NCI-H1417 (cell line): ENCODE measurements at regions not wholly inside any gene's neighbourhood (a gene's known extent, or its start where the extent isn't known, plus 50 kb on each side); places are given as distances from the start of the nearest gene placed in this dataset.
"Not testable (repeated sequence)": the region's sequence is repeated elsewhere in the genome, so short reads cannot be mapped to it uniquely, and the experiment has no call there.

Experiments
- DNase-seq, 3 experiments: peaks; one replicate each; lab custom pipeline; 2025; lab: John Stamatoyannopoulos, UW

- DNase-seq = not testable (repeated sequence)
These were observed 119.1 kb upstream of the HSF2 start for GRCh38 chr6:122280105-122281021.

DNA sequence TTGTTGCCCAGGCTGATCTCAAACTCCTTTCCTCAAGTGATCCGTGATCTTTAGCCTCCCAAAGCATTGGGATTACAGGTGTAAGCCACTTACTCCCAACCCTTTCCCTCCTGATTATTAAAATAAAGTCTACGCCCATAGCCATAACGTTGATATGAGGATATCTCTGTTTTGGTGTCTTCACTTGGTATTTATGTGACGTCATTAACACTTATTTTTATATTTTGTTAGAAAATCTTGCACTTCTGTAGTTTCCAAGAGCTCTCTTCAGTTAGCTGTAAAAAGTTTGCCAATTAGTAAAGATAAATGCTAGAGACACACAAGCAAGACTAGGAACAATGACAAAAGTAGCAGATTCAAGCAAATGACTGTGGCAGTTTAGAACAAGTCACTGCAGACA lies 115.6 kb upstream of the HSF2 start:
- no peak for DNase-seq

- no peak for DNase-seq
These were observed 114.6 kb upstream of the HSF2 start for GRCh38 chr6:122284848-122285247.

GRCh38 chr6:122285292-122285913 lies 114.0 kb upstream of the HSF2 start:
- DNase-seq = no peak

- no peak for DNase-seq
These were observed 112.9 kb upstream of the HSF2 start for GRCh38 chr6:122286512-122286911.

DNA sequence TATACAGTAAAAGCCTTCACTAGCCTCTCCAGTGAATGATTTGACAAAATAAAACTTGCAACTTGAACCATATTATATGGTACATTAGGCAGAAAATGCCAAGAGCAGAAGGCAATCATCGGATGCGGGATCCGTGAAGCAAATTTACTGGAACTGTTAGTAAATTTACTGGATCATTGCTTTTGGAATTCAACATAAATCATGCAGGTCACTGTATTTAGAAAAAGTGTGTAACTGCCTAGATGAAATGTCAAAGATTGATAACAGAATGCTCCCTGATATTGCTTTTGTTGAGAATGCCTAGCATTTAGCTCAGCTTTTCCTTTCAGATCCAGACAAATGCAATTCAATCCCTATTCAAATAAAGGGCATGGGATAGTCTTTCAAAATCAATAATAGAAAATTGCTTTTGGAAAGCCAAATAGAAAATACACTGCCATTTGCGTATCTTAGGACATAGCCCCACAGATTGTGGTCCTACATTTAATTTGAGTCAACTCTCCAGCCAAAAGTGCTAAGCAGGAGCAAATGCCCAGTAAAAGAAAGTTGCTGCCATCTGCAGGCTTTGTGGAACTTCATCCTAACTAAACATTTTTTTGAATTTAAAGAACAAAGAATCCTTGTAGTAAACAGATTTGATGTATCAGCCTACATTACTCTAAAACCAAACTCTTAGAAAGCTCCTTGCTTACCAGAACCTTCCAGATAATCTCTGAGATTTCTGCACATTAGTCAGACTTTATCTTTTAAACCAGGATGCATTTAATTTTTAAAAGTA lies 109.5 kb upstream of the HSF2 start:
- peak; percentile 8 to 63 (median 19) for DNase-seq

DNA sequence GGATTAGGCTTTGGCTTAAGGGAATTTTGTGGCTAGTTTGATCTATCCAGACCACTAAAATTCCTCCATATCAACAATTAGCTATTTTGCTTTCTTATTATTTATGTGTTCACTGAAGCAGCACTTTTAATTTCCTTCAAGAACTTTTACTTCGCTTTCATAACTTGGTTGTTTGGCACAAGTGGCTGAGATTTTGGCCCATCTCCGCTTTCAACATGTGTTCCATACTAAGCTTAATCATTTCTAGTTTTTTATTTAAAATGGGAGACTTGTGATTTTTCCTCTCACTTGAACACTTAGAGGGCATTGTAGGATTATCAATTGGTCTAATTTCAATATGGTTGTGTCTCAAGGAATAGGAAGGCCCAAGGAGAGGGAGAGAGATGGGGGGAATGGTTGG lies 102.4 kb upstream of the HSF2 start:
- no peak for DNase-seq

- DNase-seq = no peak
These were observed 97.4 kb upstream of the HSF2 start for GRCh38 chr6:122302067-122302466.

GRCh38 chr6:122307577-122307976 lies 91.9 kb upstream of the HSF2 start:
- no peak for DNase-seq

DNA sequence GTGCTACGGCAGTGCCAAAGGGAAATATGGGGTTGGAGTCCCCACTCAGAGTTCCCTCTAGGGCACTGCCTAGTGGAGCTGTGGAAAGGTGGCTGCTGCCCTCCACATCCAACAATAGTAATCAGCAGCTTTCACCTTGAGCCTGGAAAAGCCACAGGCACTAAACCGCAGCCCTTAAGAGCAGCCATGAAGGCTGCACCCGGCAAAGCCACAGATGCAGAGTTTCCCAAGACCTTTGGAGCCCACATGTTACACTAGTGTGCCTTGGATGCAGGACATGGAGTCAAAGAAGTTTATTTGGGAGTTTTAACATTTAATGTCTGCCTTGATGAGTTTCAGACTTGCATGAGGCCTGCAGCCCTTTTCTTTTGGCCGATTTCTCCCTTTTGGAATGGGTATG lies 91.4 kb upstream of the HSF2 start:
- DNase-seq = no peak

GRCh38 chr6:122315842-122316241 lies 83.6 kb upstream of the HSF2 start:
- DNase-seq = no peak

GRCh38 chr6:122322824-122323223 lies 76.6 kb upstream of the HSF2 start:
- peak in 2 of 3 experiments; percentile 10 to 39 for DNase-seq

DNA sequence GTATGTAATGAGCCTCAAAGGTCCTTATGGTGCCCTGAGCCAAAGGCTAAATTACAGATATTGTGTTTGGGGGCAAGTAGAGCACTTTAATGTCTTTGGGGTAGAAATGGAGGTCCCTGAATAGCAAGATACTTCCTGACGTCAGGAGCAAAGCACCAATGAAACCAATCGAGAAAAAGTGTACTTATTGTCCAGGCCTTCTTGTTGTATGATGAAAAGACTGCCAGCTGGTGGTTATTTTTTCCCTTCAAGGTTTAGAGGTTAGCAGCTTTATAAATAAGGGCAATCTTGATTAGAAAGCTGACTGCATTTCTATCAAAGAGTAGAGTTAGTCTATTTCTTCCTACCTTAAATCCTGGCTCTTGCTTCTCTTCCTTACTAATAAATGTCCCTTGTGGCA lies 76.1 kb upstream of the HSF2 start:
- no peak for DNase-seq

DNA sequence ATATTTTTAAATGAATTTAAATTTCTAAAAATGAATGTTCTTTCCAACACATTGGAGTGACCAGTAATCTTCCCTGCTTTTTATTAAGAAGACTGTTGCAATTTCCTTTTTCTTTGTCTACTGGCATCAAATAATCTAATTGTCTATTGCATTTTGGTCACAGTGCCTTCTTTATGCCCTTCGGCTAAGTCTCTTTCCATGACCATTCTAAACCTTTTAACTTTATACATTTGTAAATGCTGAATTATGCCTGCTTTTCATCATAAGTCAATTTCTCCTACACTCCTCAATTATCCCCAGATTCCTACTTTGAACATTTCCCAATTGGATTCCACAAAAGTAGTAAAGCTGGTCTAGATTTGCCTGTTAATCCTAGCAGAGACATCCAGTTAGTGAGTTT lies 69.1 kb upstream of the HSF2 start:
- no peak for DNase-seq

- DNase-seq = no peak
These were observed 61.8 kb upstream of the HSF2 start for GRCh38 chr6:122337645-122338044.

GRCh38 chr6:122339661-122340060 lies 59.8 kb upstream of the HSF2 start:
- no peak for DNase-seq

DNA sequence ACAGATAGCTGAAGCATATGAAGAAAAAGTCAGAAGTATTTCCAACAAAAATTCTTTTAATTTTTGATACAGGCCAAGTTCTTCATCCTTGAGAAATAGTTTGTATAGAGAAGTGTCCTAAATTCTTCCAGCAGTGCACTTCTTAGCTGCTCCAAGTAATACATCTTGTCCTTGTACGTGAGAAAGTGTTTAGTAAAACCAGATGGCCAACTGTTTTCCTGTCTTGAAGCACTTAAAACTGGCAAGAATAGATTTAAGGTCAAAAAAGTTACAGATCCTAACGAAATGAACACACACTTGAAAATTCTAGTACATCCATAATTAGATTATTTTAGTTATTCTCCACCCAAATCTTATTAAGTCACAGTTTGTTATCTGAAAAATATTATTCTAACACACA lies 52.2 kb upstream of the HSF2 start:
- no peak for DNase-seq

GRCh38 chr6:122347751-122348150 lies 51.7 kb upstream of the HSF2 start:
- no peak for DNase-seq
